Mesothelial cell of epicardium (in vitro differentiated cells): ENCODE measurements at regions not wholly inside any gene's neighbourhood (a gene's known extent, or its start where the extent isn't known, plus 50 kb on each side); places are given as distances from the start of the nearest gene placed in this dataset.
"Not testable (repeated sequence)": the region's sequence is repeated elsewhere in the genome, so short reads cannot be mapped to it uniquely, and the experiment has no call there.

Experiments used
- DNase-seq, 2 experiments: peaks; one replicate each; pipeline ENCODE4 v3.0.0; 2021; ENCODE audit warnings: low spot score in 2 of 2; ENCODE audit not compliant: unreplicated experiment in 2 of 2
- H3K27ac Mint-ChIP-seq: 2 replicates; pipeline ENCODE4 v1.8.0; 2021; ENCODE audit warnings: mixed read lengths
- H3K27me3 Mint-ChIP-seq: 2 replicates; pipeline ENCODE4 v1.8.0; 2021; ENCODE audit warnings: low read depth, mixed read lengths
- H3K36me3 Mint-ChIP-seq: 2 replicates; pipeline ENCODE4 v1.8.0; 2021; ENCODE audit warnings: mixed read lengths
- H3K4me1 Mint-ChIP-seq: 2 replicates; pipeline ENCODE4 v1.8.0; 2021; ENCODE audit warnings: mixed read lengths
- H3K4me3 Mint-ChIP-seq: 2 replicates; pipeline ENCODE4 v1.8.0; 2021; ENCODE audit warnings: mild to moderate bottlenecking, moderate library complexity, mixed read lengths
- H3K9me3 Mint-ChIP-seq: 2 replicates; pipeline ENCODE4 v1.8.0; 2021; ENCODE audit warnings: mixed read lengths
- CTCF ChIP-seq: fragments of 200-600 bp; sonication (generic); IDR thresholded peaks from one replicate; pipeline ENCODE4 v1.5.0; 2021; ENCODE audit warnings: antibody characterized with exemption; ENCODE audit not compliant: unreplicated experiment

DNA sequence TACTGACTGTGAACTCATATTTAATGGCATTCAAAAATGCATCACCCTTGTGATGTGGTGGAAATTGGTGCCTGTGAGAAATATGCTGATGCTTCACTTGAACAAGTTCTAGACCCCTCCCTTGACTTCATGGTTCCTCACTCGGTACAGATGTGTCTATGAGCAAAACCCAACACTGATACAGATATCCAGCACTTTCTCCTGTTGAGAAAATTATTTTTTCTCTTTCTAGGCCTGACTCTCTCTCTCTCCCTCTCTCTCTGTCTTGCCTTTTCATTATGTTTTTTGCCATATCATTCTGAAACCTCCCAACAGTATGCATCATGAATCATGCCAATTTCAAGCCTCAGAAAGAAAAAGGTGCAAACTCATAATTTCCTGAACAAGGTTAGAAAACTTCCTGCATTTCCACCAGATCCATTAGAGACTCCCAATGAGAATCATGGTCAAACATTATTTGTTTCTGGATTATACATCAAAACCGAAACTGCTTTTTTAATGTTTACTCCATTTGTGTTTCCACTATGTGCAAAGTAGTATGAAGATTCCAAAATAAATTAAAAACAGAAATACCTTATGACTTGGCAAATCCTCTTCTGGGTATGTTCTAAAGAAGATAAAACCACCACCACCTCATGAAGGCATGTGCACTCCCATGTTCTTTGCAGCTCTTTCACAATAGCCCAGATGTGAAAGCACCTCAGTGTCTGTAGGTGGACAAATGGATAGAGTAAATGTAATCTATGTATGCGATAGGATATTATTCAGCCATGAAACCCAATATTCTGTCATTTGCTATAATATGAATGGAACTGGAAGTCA, 543.6 kb downstream of the TMEM121 start:
- Mint-ChIP-seq H3K27ac (no peak overlapping the region), H3K27me3 (no peaks in the 10 kb centered on the region), H3K4me3 (no peak overlapping the region), H3K4me1 (no peaks in the 10 kb centered on the region), H3K36me3 (peaks cover 3% of the 10 kb centered on the region), H3K9me3 (peaks cover 81% of the 10 kb centered on the region)
- DNase-seq, result no peak
- TF ChIP-seq CTCF, result no peak

DNA sequence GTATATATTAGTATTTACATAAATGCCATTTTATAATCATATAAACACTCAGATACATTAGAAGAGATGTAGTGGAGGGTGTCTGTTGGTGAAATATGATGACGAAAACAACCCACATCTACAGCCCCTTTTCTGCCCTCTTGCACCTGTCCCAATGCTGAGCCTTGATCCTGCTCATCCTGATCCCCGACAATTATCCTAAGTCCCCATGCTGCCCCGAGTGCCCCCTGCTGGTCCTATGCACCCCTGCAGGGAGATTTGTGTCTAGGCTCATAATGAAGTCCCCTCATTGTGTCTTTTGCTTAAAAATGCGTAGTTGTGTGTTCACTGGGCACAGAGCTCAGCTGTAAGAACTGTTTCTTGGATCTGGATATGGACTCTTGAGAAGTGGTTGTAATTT, 554.5 kb downstream of the TMEM121 start:
- no peak overlapping the region for H3K4me3 Mint-ChIP-seq
- H3K9me3 Mint-ChIP-seq, result peaks cover 24% of the 10 kb centered on the region
- TF ChIP-seq CTCF, result no peak
- DNase-seq, result no peak
- H3K27ac Mint-ChIP-seq, result no peak overlapping the region
- no peaks in the 10 kb centered on the region for H3K36me3 Mint-ChIP-seq
- H3K27me3 Mint-ChIP-seq, result no peaks in the 10 kb centered on the region
- H3K4me1 Mint-ChIP-seq, result no peaks in the 10 kb centered on the region

DNA sequence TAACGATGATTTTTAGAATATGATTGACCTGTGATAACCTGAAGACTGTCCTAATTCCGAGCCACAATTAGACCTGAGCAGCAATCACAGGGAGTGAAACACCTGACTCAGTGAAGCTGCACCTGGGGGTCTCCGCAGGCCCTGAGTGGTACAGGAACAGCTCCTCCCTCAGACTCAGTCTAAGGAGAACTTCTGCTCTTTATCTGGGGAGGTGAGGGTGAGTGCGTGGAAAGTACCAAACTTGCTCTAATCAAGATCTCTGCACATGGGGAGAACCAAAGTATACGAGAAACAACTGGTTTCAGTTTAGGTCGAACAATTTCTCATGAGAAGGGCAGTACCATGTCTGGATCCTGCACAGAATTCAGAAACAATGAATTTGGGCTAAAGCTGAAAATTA, 555.3 kb downstream of the TMEM121 start:
- H3K27me3 Mint-ChIP-seq, H3K4me1 Mint-ChIP-seq, H3K27ac Mint-ChIP-seq, H3K36me3 Mint-ChIP-seq, DNase-seq, H3K4me3 Mint-ChIP-seq: not testable (repeated sequence)
- peaks cover 30% of the 10 kb centered on the region for H3K9me3 Mint-ChIP-seq

GRCh38 chr14:106083082-106083481, 556.7 kb downstream of the TMEM121 start:
- no peaks in the 10 kb centered on the region for H3K27me3 Mint-ChIP-seq
- H3K36me3 Mint-ChIP-seq, result no peaks in the 10 kb centered on the region
- no peak overlapping the region for H3K27ac Mint-ChIP-seq
- no peak overlapping the region for H3K4me3 Mint-ChIP-seq
- H3K4me1 Mint-ChIP-seq, result no peaks in the 10 kb centered on the region
- no peak for TF ChIP-seq CTCF
- DNase-seq, result no peak
- peaks cover 26% of the 10 kb centered on the region for H3K9me3 Mint-ChIP-seq

DNA sequence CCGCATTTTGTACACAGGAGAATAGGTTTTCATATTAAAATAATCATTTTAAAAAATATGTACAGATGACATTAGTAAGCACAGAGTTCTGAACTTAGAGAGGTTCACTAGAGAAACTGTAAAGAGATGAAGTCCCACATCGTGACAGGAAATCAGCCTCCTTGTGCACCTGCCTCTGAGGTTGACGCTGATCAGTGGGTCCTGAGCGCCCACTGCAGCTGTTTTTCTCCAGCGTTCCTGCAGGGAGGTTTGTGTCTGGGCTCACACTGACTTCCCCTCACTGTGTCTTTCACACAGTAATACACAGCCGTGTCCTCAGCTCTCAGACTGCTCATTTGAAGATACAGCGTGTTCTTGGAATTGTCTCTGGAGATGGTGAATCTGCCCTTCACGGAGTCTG, 561.5 kb downstream of the TMEM121 start:
- peaks cover 16% of the 10 kb centered on the region for H3K9me3 Mint-ChIP-seq
- no peak for DNase-seq
- no peaks in the 10 kb centered on the region for H3K27me3 Mint-ChIP-seq
- H3K36me3 Mint-ChIP-seq, result no peaks in the 10 kb centered on the region
- no peak overlapping the region for H3K27ac Mint-ChIP-seq
- TF ChIP-seq CTCF, result no peak
- H3K4me3 Mint-ChIP-seq, result no peak overlapping the region
- H3K4me1 Mint-ChIP-seq, result no peaks in the 10 kb centered on the region

DNA sequence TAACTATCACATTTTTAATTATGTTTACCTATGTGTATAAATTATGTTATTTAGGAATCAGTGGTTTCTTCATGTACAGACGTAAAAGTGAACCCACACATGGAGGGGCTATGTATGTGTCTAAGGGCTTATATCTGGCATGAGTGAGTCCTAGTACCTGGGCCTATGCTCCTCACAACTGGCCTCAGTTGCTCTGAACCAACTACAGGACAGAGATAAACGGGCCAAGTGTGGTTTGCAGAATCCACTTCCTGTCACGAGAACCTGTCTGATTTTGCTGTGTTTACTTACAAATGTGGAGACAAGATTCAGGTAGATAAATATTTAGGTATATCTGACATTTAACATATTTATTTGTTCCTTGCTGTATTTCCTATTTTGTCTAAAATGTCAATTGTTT, 562.5 kb downstream of the TMEM121 start:
- not testable (repeated sequence) for H3K36me3 Mint-ChIP-seq, H3K4me3 Mint-ChIP-seq, DNase-seq, H3K4me1 Mint-ChIP-seq, H3K27me3 Mint-ChIP-seq, H3K27ac Mint-ChIP-seq
- peaks cover 16% of the 10 kb centered on the region for H3K9me3 Mint-ChIP-seq

- H3K9me3 Mint-ChIP-seq, result peaks cover 14% of the 10 kb centered on the region
- H3K36me3 Mint-ChIP-seq, result no peaks in the 10 kb centered on the region
- H3K4me1 Mint-ChIP-seq, result no peaks in the 10 kb centered on the region
- H3K4me3 Mint-ChIP-seq, result no peak overlapping the region
- DNase-seq, result no peak
- H3K27me3 Mint-ChIP-seq, result no peaks in the 10 kb centered on the region
- no peak overlapping the region for H3K27ac Mint-ChIP-seq
- TF ChIP-seq CTCF, result no peak
These were observed 568.3 kb downstream of the TMEM121 start for GRCh38 chr14:106094654-106095189.
